ENCODE measurements at regions not wholly inside any gene's neighbourhood (a gene's known extent, or its start where the extent isn't known, plus 50 kb on each side); places are given as distances from the start of the nearest gene placed in this dataset.

DNA sequence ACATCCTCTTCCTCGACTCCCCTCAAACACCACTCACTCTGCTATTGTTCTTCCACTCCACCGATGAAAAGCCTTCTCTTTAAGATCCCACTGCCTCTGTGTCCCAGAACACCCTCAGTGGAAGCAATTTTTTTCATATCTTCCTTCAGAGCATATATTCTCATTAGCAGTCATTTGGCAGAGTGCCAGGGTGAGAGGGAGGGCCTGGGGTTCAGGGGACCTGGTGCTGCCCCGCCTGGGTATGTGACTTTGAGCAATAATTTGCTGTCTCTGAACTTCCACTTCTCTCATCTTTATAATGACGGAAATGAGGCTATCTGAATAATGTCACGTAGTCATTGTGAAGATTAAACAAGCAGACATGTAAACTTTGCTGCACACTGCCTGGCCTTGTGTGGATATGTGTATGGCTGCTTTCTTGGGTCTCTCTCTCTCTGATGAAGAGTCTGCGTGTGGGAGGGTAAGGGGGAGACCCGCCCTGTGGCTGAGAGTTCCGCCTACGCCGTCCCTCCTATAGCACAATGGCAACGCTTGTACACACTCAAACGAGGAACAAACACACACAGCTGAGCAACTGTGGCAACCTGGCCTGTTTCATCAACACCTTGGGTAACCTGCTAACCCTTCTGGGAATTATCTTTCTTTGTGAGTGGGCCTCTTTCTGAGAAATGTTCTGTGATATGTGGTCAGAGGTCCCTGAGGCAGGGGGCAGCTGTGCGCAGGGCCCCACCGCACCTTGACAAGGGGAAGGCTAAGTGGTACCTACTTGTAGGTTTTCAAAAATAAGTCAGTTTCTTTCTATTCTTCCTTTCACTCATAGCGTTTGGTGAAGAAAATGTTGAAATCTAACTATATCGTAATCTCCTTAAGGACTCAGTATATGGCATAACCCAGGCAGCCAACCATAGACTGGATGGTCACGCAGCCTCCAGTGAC is 369.8 kb downstream of the SV2B start:
- no peaks in the 10 kb centered on the region for H3K9me3 ChIP-seq
- no peak for DNase-seq
- 0 out of 2 replicates have a peak, but pooled peaks cover 4% of the 10 kb centered on the region for H3K4me1 ChIP-seq
- Mint-ChIP-seq H3K4me3 (ENCODE audit: unreplicated experiment) (no peak overlapping the region), H3K27ac (ENCODE audit: unreplicated experiment) (no peak overlapping the region), H3K27me3 (ENCODE audit: insufficient read depth, unreplicated experiment) (no peaks in the 10 kb centered on the region), H3K9me3 (ENCODE audit: unreplicated experiment) (no peaks in the 10 kb centered on the region), H3K4me1 (ENCODE audit: low read depth, unreplicated experiment) (peaks cover 19% of the 10 kb centered on the region), H3K36me3 (ENCODE audit: insufficient read depth, unreplicated experiment) (no peaks in the 10 kb centered on the region)
- no TSS peak for BruUV-seq (replicated peaks)
- H3K36me3 ChIP-seq (ENCODE audit: control insufficient read depth, insufficient read depth, low read length), result no peaks in the 10 kb centered on the region
- POLR2A ChIA-PET, result no interaction called here
- intact Hi-C loops (cut with micrococcal nuclease; ENCODE audit: unreplicated experiment), result no loop called here
- no peak overlapping the region for H3K4me3 ChIP-seq (ENCODE audit: low read depth, low read length)
- CTCF ChIA-PET, result no interaction called here
- no peak for TF ChIP-seq CTCF (IDR thresholded peaks at IDR 0.05; ENCODE audit: insufficient read depth in 1 of 2, low read depth in 1 of 2, low read length in 1 of 2, severe bottlenecking in 1 of 2, unreplicated experiment in 1 of 2)
- H3K27me3 ChIP-seq (replicated peaks; ENCODE audit: control insufficient read depth, insufficient read depth, low read length), result no peaks in the 10 kb centered on the region

DNA sequence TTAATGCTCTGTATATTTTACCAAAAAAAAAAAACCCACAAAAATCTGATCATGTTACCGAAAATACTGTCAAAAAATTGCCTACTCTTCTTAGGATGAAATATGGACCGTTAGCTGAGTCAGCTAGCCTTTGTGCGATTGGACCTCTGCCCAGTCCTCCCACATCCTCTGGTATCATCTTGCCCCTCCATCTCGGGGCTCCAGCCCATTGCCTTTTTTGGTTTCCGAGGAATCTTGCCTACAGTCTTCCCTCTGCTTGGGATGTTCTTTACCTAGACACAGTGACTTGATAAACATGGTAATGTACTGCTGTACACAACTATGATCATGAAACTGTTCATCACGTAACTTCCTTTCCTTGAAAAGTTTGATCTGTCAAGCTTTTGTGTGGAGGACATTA is 371.4 kb downstream of the SV2B start:
- Histone ChIP-seq H3K4me1 (0 out of 2 replicates have a peak, but pooled peaks cover 4% of the 10 kb centered on the region), H3K4me3 (ENCODE audit: low read depth, low read length) (no peak overlapping the region), H3K36me3 (ENCODE audit: control insufficient read depth, insufficient read depth, low read length) (no peaks in the 10 kb centered on the region), H3K27me3 (replicated peaks; ENCODE audit: control insufficient read depth, insufficient read depth, low read length) (no peaks in the 10 kb centered on the region), H3K9me3 (no peaks in the 10 kb centered on the region)
- DNase-seq, result no peak
- Mint-ChIP-seq H3K9me3 (ENCODE audit: unreplicated experiment) (no peaks in the 10 kb centered on the region), H3K27me3 (ENCODE audit: insufficient read depth, unreplicated experiment) (no peaks in the 10 kb centered on the region), H3K36me3 (ENCODE audit: insufficient read depth, unreplicated experiment) (no peaks in the 10 kb centered on the region), H3K4me1 (ENCODE audit: low read depth, unreplicated experiment) (peaks cover 19% of the 10 kb centered on the region), H3K27ac (ENCODE audit: unreplicated experiment) (no peak overlapping the region), H3K4me3 (ENCODE audit: unreplicated experiment) (no peak overlapping the region)
- no peak for TF ChIP-seq CTCF (IDR thresholded peaks at IDR 0.05; ENCODE audit: insufficient read depth in 1 of 2, low read depth in 1 of 2, low read length in 1 of 2, severe bottlenecking in 1 of 2, unreplicated experiment in 1 of 2)
- ChIA-PET CTCF (interaction anchor here (0.5 kb wide), 1 partner anchor 168 kb away, joined by 3 read pairs; no protein-coding TSS in a partner anchor), POLR2A (no interaction called here)
- no TSS peak for BruUV-seq (replicated peaks)
- intact Hi-C loops (cut with micrococcal nuclease; ENCODE audit: unreplicated experiment), result no loop called here

GRCh38 chr15:91472316-91472756 is 372.3 kb downstream of the SV2B start:
- H3K9me3 Mint-ChIP-seq (ENCODE audit: unreplicated experiment), result no peaks in the 10 kb centered on the region
- Histone ChIP-seq H3K9me3 (no peaks in the 10 kb centered on the region), H3K36me3 (ENCODE audit: control insufficient read depth, insufficient read depth, low read length) (no peaks in the 10 kb centered on the region), H3K4me3 (ENCODE audit: low read depth, low read length) (no peak overlapping the region), H3K27me3 (replicated peaks; ENCODE audit: control insufficient read depth, insufficient read depth, low read length) (no peaks in the 10 kb centered on the region), H3K4me1 (0 out of 2 replicates have a peak, but pooled peaks cover 4% of the 10 kb centered on the region)
- intact Hi-C loops (cut with micrococcal nuclease; ENCODE audit: unreplicated experiment), result no loop called here
- no TSS peak for BruUV-seq (replicated peaks)
- no peak for DNase-seq
- H3K36me3 Mint-ChIP-seq (ENCODE audit: insufficient read depth, unreplicated experiment), result no peaks in the 10 kb centered on the region
- no peak overlapping the region for H3K27ac Mint-ChIP-seq (ENCODE audit: unreplicated experiment)
- H3K27me3 Mint-ChIP-seq (ENCODE audit: insufficient read depth, unreplicated experiment), result no peaks in the 10 kb centered on the region
- ChIA-PET POLR2A (no interaction called here), CTCF (no interaction called here)
- H3K4me3 Mint-ChIP-seq (ENCODE audit: unreplicated experiment), result no peak overlapping the region
- TF ChIP-seq CTCF (IDR thresholded peaks at IDR 0.05; ENCODE audit: insufficient read depth in 1 of 2, low read depth in 1 of 2, low read length in 1 of 2, severe bottlenecking in 1 of 2, unreplicated experiment in 1 of 2), result no peak
- H3K4me1 Mint-ChIP-seq (ENCODE audit: low read depth, unreplicated experiment), result peaks cover 19% of the 10 kb centered on the region
